GM19372 (cell line): ENCODE measurements at regions not wholly inside any gene's neighbourhood (a gene's known extent, or its start where the extent isn't known, plus 50 kb on each side); places are given as distances from the start of the nearest gene placed in this dataset.

ENCODE experiments used
- ATAC-seq: cut with Tn5 transposase; IDR thresholded peaks from one replicate; pipeline ENCODE4 v1.9.1; 2021; ENCODE audit warnings: mild to moderate bottlenecking, low read depth, moderate library complexity; ENCODE audit not compliant: unreplicated experiment

DNA sequence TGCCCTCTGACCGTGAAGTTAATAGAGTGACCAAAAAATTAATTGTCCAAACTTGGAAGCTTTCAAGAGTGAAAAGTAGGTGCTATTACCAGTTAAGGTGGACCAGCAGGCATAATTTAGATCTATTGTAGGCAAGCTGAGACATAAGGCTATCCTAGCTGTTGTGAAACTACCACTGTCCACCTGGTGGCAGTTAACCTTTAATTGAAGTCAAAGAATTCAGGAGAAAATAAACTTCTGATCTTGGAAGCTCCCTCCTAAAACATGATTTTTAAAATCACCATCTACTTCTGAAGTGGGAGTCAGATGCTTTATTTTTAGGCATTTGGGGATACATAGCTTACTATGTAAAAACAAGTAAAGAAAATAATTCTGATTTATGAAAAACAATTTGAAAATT lies 636.3 kb upstream of the HTR2C start:
- no peak for ATAC-seq

DNA sequence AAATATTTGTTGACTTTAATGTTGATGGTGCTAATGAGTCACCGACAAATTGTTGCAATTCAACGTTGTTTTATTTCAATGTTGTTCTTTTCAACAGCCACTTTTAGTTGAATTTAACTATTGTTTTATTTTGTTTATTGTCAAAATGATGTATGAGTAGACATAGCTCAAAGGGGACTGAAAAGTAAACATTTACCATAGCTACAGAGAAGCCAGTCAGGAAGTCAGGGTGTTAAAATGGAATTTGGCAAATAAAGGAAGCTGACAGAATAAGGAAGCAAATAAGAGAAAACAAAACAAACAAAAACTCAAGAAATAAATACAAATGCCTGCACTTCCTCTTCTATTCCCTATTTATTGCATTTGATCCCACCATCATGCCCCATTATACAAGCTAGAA lies 648.4 kb upstream of the HTR2C start:
- ATAC-seq, result no peak

- ATAC-seq, result no peak
These were observed 650.0 kb upstream of the HTR2C start for GRCh38 chrX:113933931-113934330.

DNA sequence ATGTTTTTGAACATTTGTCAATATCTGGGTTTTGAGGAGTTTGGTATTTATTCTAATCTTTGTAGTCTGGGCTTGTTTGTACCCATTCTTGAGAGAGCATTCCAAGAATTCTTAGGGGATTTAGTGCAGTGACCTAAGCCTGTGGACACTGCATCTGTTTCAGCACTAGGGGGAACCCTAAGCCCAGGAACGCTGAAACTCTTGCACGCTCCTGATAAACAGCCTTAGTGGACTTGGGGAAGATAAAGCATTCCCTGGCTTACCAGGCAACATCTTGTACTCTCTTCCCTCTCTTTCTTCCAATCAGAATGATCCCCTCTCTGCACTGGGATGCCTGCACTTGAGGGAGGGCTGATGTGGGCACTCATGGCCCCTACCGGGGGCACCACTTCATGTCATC lies 654.9 kb upstream of the HTR2C start:
- ATAC-seq, result no peak

GRCh38 chrX:113920661-113921060 lies 663.2 kb upstream of the HTR2C start:
- no peak for ATAC-seq

- no peak for ATAC-seq
These were observed 664.5 kb upstream of the HTR2C start for GRCh38 chrX:113919387-113919786.

- no peak for ATAC-seq
These were observed 677.7 kb upstream of the HTR2C start for GRCh38 chrX:113906168-113906567.

GRCh38 chrX:113892891-113893290 lies 691.0 kb upstream of the HTR2C start:
- ATAC-seq, result no peak

GRCh38 chrX:113892401-113892800 lies 691.5 kb upstream of the HTR2C start:
- no peak for ATAC-seq

GRCh38 chrX:113873056-113873455 lies 710.8 kb upstream of the HTR2C start:
- ATAC-seq, result no peak

DNA sequence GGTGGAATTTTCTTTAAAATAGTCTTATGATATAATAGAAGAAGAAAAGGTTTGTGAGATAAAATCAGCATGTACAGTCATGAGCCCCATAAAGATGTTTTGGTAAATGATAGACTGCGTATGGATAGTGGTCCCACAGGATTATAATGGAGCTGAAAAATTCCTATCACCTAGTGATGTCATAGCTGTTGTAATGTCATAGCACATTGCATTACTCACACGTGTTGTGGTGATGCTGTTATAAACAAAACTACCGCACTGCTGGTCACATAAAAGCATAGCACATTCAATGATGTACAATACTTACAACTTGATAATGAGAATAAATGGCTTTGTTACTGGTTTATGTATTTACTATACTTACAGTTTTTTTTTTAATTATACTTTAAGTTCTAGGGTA lies 715.2 kb upstream of the HTR2C start:
- no peak for ATAC-seq

- ATAC-seq, result no peak
These were observed 715.7 kb upstream of the HTR2C start for GRCh38 chrX:113868177-113868576.

GRCh38 chrX:113849408-113849807 lies 734.5 kb upstream of the HTR2C start:
- ATAC-seq, result no peak

DNA sequence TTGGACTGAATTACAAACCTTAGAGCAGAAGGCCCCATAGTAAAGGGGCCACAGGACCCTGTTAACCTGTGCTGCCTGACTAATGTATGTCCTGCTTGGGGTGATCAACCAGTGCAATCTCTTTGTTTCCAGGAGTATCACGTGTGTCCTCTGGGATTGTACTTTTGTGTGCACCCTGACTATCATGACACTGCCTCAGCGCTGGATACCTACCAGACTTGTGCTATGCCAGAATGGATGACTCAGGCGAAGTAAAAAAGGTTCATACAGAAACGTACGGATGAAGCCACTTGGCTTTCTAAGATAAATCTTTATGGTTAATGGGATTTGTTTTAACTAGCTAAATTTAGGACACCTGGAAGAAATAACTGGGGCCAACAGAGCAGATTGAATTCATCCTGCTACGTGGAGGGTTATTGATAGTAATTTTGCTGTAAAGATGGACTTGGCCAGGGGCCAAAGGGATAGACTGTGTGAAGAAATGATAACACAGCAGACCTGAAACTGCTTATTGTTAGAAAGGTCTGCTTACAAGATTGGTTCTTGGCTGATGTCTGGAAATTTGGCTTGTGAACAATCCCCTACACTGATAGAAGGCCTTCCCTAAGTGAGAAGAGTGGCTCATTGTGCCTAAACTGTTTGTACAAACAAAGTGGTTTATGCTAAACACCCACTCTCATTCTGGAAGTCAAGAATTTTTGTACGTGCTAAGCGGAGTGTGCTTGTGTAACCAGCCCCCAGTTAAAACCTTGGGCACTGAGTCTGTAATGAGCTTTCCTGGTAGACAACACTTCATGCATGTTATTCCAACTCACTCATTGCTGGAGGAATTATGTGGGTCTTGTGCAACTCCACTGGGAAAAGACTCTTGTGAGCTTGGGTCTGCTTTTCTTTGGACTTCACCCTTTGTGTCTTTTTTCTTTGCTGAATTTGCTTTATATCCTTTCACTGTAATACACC lies 750.5 kb upstream of the HTR2C start:
- no peak for ATAC-seq

GRCh38 chrX:113828470-113828869 lies 755.4 kb upstream of the HTR2C start:
- ATAC-seq, result no peak

GRCh38 chrX:113818346-113818745 lies 765.5 kb upstream of the HTR2C start:
- no peak for ATAC-seq

DNA sequence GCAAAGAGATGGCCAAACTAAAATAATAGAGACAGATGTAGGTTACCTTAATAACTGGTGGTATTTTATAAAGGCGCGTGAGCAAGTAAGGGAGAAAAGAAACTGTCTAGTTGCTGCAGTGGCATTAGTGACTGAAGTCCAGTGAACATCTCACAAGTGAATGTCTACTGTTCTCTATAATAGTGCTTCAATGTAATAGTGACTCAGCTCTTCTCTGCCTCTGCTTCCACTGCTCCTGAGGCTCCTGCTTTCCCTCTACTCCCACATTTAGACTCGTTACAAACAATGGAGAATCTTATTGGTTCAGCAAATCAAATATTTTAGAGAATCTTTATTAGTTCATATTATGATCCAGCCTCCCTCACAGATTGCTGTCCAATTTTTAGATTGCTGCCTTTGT lies 779.1 kb upstream of the HTR2C start:
- no peak for ATAC-seq

- no peak for ATAC-seq
These were observed 779.6 kb upstream of the HTR2C start for GRCh38 chrX:113804291-113804690.

DNA sequence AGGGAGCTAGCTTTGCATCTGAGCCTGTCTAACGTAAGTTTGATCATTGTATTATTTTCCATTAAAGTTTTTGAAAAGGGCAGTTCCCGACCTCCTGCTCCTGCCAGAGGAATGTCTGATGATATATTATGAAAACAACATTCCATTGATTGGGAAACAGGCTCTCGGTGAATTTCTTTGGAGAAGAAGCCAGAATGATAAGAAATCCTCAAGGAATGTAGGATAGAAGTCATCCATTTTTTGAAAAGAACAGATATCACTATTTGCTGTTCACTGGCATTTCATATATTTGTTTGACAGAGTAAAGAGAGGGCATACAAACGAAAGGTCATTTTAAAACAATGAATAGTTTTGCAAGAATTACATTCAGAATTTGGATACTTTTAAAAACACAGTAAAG lies 781.0 kb upstream of the HTR2C start:
- ATAC-seq, result no peak

DNA sequence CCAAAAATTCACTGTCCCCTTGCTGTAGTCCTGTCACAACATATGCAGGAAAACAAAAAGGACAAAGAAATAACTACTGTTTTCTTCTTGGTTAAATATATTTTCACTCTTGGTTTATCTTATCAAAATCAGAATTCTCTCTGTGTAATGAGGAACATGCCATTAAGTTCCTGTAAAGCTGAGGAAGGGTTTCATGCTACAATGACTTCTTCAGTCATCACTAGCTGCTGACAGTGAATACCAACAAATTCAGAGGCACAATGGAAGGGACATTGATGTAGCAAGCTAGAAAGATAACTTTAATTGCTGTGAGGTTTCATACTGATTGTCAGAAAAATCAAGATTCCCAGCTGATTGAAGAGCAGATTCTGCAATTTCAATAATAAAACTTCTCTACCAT lies 782.9 kb upstream of the HTR2C start:
- no peak for ATAC-seq

DNA sequence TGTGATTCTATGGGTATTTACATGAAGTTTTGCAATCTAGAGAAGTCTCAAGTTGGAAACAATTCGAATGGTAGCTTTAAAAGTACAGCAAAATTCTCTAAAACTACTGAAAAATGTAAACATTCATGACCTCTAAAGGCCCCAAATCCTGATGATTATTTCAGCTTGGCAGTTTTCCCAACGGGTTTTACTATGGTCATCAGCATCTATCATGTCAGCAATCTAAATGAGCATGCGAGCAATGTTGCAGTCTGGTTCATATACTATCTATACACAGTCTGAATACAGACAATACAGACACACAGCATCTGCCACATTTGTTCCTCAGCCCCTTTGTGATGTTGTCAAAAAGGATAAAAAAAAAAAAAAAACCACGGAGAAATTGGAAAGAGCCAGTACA lies 790.3 kb upstream of the HTR2C start:
- ATAC-seq, result no peak

DNA sequence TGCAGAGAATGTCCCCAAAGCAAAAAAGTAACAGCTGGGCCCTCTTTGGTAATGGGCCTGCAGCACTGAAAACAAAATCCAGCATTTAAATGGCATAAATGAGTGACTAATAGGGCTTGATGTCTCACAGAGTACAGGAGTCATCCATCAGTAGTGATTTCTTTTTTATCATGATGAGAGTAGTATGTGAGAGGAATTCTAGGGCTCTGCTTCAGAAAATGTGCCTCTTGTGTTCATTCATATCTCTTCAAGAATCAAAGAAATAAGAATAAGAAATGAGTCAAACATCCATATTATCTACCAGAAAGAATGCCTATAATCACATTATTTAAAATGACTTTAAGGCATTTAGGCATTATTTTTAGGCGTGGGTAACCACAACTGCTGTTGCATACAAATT lies 792.9 kb upstream of the HTR2C start:
- no peak for ATAC-seq
